ENCODE measurements at regions not wholly inside any gene's neighbourhood (a gene's known extent, or its start where the extent isn't known, plus 50 kb on each side); places are given as distances from the start of the nearest gene placed in this dataset.
"Not testable (repeated sequence)": the region's sequence is repeated elsewhere in the genome, so short reads cannot be mapped to it uniquely, and the experiment has no call there.

DNA sequence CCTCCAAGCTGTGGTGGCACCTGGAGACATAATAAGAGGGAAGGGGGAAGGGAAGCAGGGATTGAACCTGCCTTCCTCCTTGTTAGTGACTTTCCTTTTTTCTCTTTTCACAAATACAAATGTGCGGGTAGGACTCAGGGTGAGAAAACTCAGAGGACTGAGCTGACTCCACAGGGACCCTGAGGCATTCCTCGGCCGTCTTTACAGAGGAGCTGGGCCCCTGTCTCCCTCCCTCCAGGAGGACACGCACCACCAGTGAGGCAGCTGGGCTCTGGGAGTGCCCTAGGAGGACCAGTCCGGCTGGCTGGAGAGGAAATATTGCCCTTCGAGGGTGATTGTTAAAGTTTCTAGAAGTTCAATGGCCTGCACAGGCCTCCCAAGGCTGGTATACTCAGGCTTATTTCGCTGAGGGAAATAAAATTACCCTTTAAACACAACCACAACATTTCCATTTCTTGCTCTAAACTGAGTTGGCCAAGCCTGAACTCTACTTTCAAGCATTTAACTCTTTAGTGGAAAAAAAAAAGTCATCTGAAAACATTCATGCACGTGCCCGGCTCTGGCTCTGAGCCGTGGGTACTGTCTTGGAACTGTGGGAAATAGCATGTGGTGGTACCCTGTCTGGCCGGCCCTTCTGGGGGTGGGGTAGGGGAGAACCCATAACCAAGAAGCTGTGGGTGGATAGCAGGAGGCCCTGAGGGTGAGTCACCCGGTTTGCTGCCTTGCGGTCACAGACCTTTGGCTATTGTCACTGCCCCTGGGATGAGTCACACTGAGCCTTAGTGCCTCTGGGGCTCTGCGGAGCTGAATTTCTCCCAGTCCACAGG, 116.0 kb downstream of the COPS8 start:
- no peaks in the 10 kb centered on the region for H3K36me3 Mint-ChIP-seq
- H3K27ac Mint-ChIP-seq, result no peak overlapping the region
- no peak for DNase-seq (ENCODE audit: low spot score in 2 of 2)
- peak in 1 of 2 donors; percentile 85 for ATAC-seq
- no peaks in the 10 kb centered on the region for H3K9me3 Mint-ChIP-seq

DNA sequence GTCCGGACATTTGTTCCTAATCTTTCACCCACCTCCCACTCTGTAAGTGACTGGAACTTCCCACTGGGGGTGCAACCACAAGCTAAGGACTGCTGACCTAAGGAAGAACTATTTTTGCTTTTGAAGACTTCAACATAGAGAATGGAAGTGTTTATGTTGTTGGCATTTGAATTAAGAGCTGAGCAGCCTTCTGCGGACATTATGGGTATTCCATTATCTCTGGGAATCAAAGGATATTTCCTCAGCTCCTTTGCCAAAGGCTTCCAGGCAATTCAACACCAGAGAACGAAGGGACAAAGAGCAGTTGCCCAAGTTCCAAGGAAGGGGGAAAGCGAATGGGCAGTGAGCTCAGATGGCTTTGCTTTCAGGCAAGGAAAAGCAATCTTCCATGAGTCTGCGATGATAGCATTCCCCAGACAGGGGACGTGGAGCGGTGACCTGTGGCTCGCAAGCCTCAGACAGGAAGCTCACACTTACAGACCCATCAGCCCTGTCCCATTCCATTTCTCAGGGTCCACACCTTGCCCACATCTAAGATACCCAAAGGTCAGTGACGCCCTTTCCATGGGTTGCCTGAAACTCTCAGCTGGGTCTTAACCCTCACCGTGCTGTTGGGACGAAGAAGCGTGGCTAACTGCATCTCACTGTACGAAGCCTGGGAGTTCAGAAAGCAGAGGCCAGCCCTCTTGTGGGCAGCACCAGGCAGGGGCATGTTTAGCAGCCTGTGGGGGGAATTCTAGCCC, 116.8 kb downstream of the COPS8 start:
- ATAC-seq, result no peak
- H3K36me3 Mint-ChIP-seq, result no peaks in the 10 kb centered on the region
- no peaks in the 10 kb centered on the region for H3K9me3 Mint-ChIP-seq
- no peak overlapping the region for H3K27ac Mint-ChIP-seq
- no peak for DNase-seq (ENCODE audit: low spot score in 2 of 2)

DNA sequence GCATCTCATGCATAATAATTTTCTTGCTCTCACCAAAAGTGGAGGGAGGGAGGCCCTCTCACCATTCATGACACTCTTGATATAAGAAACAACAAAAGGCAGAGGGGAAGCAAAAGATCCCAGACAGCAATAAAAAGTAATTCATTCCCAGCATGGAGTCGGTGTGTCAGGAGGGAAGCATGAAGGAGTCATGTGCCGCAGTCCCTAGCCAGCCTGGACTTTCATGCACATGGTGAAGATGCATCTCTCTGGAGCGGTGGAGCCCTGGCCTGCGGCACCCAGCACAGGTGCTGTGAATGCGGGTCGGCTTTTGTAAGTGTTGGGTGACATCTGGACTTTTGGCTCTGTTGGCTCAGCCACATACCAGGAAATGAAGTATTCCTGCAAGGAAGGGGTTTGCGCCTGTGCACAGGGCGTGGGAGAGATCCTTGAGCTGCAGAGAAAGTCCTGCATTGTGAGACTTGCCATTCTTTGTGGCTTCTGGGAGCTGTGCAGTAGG, 119.4 kb downstream of the COPS8 start:
- H3K36me3 Mint-ChIP-seq, result no peaks in the 10 kb centered on the region
- no peak for ATAC-seq
- no peak for DNase-seq (ENCODE audit: low spot score in 2 of 2)
- no peaks in the 10 kb centered on the region for H3K9me3 Mint-ChIP-seq
- no peak overlapping the region for H3K27ac Mint-ChIP-seq

DNA sequence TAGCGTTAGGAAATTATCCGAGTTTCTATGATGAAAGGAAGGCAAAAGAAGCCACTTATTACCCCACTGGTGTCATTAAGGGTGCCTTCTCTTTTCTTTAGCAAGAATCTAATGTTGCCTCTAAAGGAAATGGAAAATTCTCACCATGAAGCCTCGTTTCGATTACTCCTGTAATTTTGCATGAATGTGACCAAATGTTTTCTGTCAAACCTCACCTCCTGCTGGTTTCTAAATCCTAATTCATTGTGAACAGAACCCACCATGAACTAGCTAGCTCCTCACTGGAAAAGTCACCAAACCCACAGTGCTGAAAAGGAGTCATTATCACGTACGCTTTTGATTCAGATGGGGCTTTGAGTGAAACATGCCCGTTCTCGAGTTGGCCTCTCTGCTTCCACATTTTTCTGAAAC, 119.9 kb downstream of the COPS8 start:
- ATAC-seq (no peak), DNase-seq (ENCODE audit: low spot score in 2 of 2) (no peak)
- H3K36me3 Mint-ChIP-seq, result no peaks in the 10 kb centered on the region
- no peak overlapping the region for H3K27ac Mint-ChIP-seq
- no peaks in the 10 kb centered on the region for H3K9me3 Mint-ChIP-seq

DNA sequence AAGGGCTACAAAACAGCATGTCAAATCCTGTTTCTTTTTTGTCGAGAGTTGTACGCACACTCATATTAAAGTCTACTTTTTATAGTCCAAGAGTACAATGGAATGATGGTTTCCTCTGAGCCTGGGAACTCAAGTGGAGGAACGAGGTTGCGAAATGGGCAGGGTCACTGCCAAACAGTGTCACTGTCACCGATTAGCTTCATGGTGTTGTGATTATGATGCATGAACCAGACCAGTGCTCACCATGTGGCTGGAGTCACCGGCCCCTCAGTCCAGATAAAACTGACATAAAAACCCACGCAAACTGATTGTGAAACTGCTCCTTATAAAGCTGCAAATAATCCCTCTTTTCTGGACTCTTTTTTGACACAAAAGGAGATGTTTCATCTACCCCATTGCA, 122.0 kb downstream of the COPS8 start:
- Mint-ChIP-seq H3K27ac (no peak overlapping the region), H3K36me3 (no peaks in the 10 kb centered on the region), H3K9me3 (no peaks in the 10 kb centered on the region)
- DNase-seq (ENCODE audit: low spot score in 2 of 2) (no peak), ATAC-seq (no peak)

DNA sequence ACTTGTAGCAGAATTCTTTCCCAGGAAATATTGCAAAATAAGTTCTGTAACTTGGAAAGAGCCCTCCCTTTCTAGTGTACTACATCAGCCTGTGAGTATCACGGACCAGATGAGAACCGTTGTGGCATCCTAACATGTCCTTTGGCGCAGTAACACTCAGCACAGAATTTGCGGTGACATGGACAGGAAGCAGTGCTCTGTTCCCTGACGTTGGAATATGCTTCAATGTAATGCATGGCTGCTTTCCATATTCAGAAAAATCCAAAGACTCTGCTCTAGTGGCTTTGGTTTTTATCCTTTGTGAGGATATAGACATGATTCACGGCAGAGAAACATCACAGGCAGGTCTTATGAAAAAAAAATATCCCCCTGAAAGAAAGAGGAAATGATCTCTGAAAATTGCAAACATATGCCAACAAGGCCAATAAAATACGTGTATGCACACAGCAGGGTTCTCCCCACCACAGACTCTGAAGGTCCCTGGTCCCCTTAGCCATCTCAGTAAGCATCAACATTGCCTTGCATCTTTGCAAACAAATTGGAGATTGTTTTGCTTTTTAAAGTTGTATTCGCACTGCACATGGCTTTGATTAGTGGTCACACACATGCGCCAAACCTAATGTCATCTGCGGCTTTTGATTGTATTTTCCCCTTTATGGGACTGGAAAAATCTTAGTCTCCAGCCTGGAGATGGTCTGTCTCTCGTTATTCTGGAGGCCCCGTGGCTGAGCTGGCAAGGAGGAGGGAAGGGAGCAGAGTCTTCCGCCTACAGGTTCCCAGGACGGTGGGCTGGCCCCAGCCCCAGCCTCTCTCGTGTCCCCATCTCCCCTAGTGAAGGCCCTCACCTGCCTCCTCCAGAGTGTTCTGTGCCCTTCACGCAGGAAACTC, 122.9 kb downstream of the COPS8 start:
- ATAC-seq (no peak), DNase-seq (ENCODE audit: low spot score in 2 of 2) (no peak)
- Mint-ChIP-seq H3K36me3 (no peaks in the 10 kb centered on the region), H3K9me3 (no peaks in the 10 kb centered on the region), H3K27ac (no peak overlapping the region)

DNA sequence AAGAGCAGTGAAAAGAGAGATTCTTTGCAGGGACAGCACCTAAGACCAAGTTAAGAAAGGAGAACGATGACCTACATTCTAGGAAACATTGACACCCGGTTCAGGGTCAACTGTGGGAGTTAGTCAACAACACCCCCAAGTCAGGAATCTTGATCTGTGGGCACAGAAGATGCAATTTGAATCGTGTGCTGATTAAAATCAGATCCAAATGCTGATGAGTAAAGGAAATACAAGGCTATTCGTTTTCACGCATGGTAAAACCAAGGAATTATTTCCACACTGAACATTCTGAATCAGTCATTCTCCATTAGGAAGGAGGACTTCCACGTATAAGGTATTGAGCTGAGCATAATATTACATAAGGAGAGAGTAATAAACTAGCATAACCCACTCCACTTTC, 124.2 kb downstream of the COPS8 start:
- DNase-seq (ENCODE audit: low spot score in 2 of 2) (no peak), ATAC-seq (no peak)
- Mint-ChIP-seq H3K27ac (no peak overlapping the region), H3K36me3 (no peaks in the 10 kb centered on the region), H3K9me3 (no peaks in the 10 kb centered on the region)

DNA sequence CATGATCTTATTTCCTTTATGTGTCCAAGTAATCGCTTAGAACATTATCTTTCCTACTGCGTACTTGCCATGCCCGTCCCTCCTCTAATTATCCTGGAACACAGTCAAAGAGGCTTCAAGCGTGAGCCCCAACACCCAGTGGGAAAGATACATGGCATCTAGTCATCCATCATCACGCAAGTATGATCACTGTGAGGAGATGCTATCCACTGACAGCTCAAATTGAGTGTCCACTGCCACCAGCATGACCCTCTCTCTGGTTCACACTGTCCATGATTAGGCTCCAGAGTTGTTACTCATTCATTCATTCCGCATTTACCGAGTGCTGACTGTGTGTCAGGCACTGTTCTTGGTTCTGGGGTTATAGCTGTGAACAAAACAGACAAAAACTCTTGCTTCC, 124.6 kb downstream of the COPS8 start:
- no peaks in the 10 kb centered on the region for H3K9me3 Mint-ChIP-seq
- no peak overlapping the region for H3K27ac Mint-ChIP-seq
- DNase-seq (ENCODE audit: low spot score in 2 of 2), result no peak
- H3K36me3 Mint-ChIP-seq, result no peaks in the 10 kb centered on the region
- no peak for ATAC-seq

DNA sequence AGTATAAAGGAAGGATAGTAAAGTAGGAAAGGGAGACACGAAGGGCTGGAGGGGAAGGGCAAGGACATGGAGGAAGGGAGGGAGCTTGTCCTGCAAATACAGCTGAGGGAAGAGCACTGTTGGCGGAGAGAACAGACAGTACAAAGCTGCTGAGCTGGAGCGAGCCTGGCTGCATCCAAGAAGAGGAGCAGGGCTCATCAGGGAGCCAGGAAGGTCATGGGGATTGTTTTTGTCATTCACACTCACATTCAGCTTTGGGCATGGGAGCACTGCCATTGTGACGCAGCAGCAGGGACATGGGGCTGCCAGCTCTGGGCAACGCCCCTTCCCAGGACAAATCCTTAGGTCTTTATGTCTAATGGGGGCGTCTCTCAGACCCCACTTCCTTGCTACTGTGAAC, 125.1 kb downstream of the COPS8 start:
- no peak overlapping the region for H3K27ac Mint-ChIP-seq
- no peak for ATAC-seq
- H3K9me3 Mint-ChIP-seq, result no peaks in the 10 kb centered on the region
- no peaks in the 10 kb centered on the region for H3K36me3 Mint-ChIP-seq
- no peak for DNase-seq (ENCODE audit: low spot score in 2 of 2)

DNA sequence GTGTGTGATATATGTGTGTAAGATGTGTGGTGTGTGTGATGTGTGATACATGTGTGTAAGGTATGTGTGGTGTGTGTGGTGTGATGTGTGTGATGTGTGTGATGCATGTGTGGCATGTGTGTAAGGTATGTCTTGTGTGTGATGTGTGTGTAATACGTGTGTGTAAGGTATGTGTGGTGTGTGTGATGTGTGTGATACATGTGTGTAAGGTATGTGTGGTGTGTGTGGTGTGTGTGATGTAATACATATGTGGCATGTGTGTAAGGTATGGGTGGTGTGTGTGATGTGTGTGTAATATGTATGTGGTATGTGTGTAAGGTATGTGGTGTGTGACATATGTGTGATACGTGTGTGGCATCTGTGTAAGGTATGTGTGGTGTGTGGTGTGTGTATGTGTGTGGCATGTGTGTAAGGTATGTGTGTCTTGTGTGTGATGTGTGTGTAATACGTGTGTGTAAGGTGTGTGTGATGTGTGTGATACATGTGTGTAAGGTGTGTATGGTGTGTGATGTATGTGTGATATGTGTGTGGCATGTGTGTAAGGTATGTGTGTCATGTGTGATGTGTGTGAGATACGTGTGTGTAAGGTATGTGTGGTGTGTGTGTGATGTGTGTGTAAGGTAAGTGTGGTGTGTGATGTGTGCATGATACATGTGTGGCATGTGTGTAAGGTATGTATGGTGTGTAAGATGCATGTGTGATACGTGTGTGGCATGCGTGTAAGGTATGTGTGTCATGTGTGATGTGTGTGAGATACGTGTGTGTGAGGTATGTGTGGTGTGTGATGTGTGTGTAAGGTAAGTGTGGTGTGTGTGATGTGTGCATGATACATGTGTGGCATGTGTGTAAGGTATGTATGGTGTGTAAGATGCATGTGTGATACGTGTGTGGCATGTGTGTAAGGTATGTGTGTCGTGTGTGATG, 126.9 kb downstream of the COPS8 start:
- H3K36me3 Mint-ChIP-seq; H3K27ac Mint-ChIP-seq; DNase-seq (ENCODE audit: low spot score in 2 of 2); H3K9me3 Mint-ChIP-seq; ATAC-seq: not testable (repeated sequence)

DNA sequence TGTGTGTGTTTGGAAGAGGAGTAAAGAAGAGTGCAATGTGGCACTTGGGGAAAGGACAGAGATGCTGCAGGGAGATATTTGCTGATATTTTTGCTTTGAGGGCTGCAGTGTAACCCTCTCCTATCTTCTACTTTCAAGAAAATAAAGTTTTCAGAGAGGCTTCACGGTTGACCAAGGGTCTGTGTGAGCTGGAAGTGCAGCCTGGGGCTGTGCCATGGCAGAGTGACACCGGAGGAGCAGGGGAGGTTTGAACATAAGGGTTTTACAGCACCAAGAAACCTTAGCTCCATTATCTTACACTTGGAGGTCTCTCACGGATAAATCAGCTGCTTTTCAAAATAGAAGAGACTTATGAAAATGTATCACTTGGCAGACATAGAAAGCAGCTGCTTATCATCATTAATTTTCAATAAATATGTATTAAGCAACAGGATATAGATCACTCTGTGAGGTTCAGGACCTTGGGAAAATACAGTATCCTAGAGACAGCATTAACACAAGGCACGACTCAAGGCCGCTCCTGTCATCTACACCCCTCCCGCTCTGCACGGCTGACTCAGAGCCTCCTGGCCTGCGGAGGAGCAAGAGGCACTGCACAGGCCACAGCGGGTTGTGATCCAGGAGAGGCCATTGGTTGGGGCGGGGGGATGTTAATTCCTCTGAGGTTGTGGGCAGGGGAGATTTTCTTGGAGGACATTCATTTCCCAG, 127.8 kb downstream of the COPS8 start:
- Mint-ChIP-seq H3K27ac (no peak overlapping the region), H3K36me3 (no peaks in the 10 kb centered on the region), H3K9me3 (no peaks in the 10 kb centered on the region)
- ATAC-seq (no peak), DNase-seq (ENCODE audit: low spot score in 2 of 2) (no peak)

DNA sequence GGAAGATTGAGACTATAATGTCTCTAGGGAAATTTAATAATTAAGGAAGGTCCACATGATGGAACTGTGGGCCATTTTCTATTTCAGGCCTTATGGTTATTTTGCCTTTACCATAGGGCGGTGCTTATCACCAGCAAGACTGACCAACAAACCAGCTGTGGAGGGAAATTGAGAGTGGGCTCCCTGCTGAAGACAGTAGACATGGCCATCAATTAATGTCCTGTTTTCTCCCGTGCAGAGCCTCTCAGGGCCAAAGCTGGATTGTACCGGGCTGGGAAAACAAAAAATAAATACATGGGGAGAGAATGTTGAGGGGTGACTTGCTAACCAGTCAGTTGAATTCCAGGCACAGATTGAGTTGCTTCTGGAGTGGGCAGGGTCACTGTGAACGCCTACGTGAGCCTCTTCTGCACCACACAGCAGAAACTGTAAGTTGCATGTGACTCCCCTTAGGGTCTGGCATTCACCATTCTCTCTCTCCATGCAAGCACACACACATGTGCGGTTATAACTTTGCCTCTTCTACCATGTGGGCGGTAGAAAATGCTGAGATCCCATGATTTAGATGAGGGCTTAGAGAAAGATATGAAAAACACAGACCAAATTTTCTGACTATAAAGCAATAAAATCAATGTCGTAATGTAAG, 128.5 kb downstream of the COPS8 start:
- DNase-seq (ENCODE audit: low spot score in 2 of 2) (no peak), ATAC-seq (no peak)
- Mint-ChIP-seq H3K36me3 (no peaks in the 10 kb centered on the region), H3K27ac (no peak overlapping the region), H3K9me3 (no peaks in the 10 kb centered on the region)

DNA sequence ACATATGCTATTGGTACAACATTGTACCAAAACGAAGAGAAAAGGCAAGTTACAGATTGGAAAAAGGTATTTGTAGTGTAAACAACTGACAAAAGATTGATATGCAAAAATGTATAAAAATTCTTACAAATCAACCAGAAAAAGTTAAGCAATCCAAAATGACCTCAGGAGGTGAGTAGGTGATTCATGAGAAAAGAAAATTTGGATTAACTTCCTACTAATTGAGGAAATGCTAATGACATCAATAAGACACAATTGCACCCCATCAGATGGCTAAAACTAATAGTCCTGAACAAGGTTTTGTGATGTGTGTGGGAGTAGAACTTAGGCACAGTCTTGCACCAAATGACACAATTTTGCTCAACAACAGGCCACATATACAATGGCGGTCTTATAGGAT, 129.3 kb downstream of the COPS8 start:
- DNase-seq (ENCODE audit: low spot score in 2 of 2), result no peak
- H3K27ac Mint-ChIP-seq, result no peak overlapping the region
- H3K9me3 Mint-ChIP-seq, result no peaks in the 10 kb centered on the region
- H3K36me3 Mint-ChIP-seq, result no peaks in the 10 kb centered on the region
- no peak for ATAC-seq

DNA sequence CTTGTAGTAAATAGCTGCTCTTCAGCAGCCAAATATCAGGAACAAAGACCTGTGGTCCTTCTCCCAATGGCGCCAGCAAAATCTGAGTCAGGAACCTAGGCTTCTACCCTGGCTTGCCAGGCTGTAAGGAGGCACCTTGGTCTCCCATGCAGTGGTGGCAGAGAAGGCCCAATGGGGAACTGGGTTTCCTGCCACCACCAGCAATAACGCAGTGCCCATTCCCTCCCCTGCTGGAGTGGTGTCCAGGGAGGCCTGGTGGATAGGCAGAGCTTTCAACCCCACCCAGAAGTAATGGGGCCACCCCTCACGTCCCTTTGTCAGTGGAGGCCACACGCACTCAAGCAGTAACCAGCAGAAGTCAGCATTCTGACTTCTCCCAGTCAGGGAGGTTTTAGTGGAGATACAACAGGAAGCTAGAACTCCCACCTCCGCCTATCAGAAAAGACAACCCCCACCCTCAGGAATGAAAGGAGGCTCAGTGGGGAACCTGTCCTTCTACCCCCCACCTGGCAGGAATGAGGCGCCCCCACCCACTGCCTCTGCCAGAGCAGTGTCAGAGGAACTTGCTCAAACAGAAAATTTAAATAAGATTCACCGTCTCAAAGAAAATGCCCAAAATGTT, 132.4 kb downstream of the COPS8 start:
- no peak overlapping the region for H3K27ac Mint-ChIP-seq
- no peaks in the 10 kb centered on the region for H3K36me3 Mint-ChIP-seq
- no peak for ATAC-seq
- no peaks in the 10 kb centered on the region for H3K9me3 Mint-ChIP-seq
- DNase-seq (ENCODE audit: low spot score in 2 of 2), result no peak

DNA sequence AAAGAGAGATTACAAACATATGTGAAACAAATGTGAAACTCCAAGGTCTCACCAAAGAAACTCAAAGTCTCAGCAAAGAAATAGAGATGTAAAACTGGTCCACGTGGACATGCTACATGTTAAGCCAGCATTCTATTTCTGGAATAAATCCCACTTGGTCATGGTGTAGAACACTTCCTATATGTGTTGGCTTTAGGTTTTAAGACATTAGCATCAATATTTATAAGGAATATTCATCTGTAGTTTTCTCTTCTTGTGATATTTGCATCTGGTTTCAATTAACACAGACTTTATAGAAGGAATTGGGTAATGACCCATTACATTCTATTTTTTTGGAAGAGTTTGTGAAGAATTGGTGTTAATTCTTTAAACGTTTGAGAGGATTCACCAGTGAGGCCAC, 133.1 kb downstream of the COPS8 start:
- H3K9me3 Mint-ChIP-seq, result no peaks in the 10 kb centered on the region
- no peaks in the 10 kb centered on the region for H3K36me3 Mint-ChIP-seq
- H3K27ac Mint-ChIP-seq, result no peak overlapping the region
- DNase-seq (ENCODE audit: low spot score in 2 of 2), result no peak
- no peak for ATAC-seq
